Ishikawa (cell line): ENCODE measurements at regions not wholly inside any gene's neighbourhood (a gene's known extent, or its start where the extent isn't known, plus 50 kb on each side); places are given as distances from the start of the nearest gene placed in this dataset.

Experiments
- CEBPB ChIP-seq: IDR thresholded peaks from 2 replicates; pipeline ENCODE4 v1.6.1; 2012
- CREB1 ChIP-seq: IDR thresholded peaks from 2 replicates; pipeline ENCODE4 v1.6.1; 2012; ENCODE audit warnings: low read depth
- EGR1 ChIP-seq: IDR thresholded peaks from 2 replicates; pipeline ENCODE4 v1.6.1; 2012
- EP300 ChIP-seq: IDR thresholded peaks from 2 replicates; pipeline ENCODE4 v1.6.1; 2012; ENCODE audit warnings: borderline replicate concordance
- FOXM1 ChIP-seq: IDR thresholded peaks from 2 replicates; pipeline ENCODE4 v1.6.1; 2012; ENCODE audit warnings: low read depth, borderline replicate concordance
- NFIC ChIP-seq: IDR thresholded peaks from 2 replicates; pipeline ENCODE4 v1.6.1; 2012
- RAD21 ChIP-seq: IDR thresholded peaks from 2 replicates; pipeline ENCODE4 v1.6.1; 2012; ENCODE audit warnings: low read depth
- TAF1 ChIP-seq: IDR thresholded peaks from 2 replicates; pipeline ENCODE4 v1.6.1; 2012; ENCODE audit warnings: low read depth, mild to moderate bottlenecking
- TCF12 ChIP-seq: IDR thresholded peaks from 2 replicates; pipeline ENCODE4 v1.6.1; 2012; ENCODE audit warnings: low read depth
- TEAD4 ChIP-seq: IDR thresholded peaks from 2 replicates; pipeline ENCODE4 v1.6.1; 2012
- USF1 ChIP-seq: IDR thresholded peaks from 2 replicates; pipeline ENCODE4 v1.6.1; 2012
- YY1 ChIP-seq: IDR thresholded peaks from 2 replicates; pipeline ENCODE4 v1.6.1; 2012; ENCODE audit warnings: low read depth
- ZBTB7A ChIP-seq: IDR thresholded peaks from 2 replicates; pipeline ENCODE4 v1.6.1; 2012; ENCODE audit warnings: low read depth
- TF ChIP-seq, protein P1 (sequence below): IDR thresholded peaks from 2 replicates; pipeline ENCODE4 v1.6.1; 2012
- TF ChIP-seq, protein P2 (sequence below): IDR thresholded peaks from 2 replicates; pipeline ENCODE4 v1.6.1; 2012; ENCODE audit warnings: low read depth, mild to moderate bottlenecking

DNA sequence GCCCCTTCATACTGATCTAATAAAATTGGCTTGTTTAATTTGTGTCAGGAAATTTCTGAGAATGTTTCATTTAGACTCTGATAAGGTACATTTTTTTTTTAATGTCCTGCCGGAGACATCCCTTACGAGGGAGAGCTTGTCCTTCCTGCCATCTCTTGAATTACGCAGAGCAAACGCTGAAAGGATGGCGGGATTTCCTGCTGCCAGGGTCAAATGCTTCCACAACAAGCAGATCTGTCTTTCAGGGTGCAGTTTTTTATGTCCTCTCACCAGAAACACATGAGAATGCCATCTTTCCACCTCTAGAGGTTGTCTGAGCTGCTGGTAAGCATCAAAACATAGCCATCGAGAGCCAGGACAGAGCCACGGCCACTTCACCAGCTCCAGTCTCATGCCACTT is 126.8 kb upstream of the ARHGAP5 start:
- TF ChIP-seq USF1 (no peak), RAD21 (no peak), FOXM1 (no peak), CREB1 (no peak), TAF1 (no peak), ZBTB7A (no peak), TCF12 (no peak)

GRCh38 chr14:31950764-31951637 is 126.1 kb upstream of the ARHGAP5 start:
- TF ChIP-seq TEAD4 (no peak), EGR1 (no peak)

DNA sequence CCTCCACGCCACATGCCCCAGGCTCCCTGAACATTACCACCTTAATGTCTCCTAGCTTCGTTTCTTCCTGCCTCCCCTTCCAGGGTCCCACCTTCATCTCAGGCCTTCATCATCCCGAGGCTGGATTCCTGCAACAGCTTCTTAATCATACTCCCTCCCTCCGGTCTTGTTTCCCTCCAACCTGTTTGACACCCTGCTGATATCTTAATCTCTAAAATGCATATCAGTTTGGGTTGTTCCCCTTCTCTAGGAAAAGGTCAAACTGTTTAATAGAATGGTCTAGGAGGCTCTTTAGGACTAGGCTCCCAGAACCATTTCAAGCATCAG is 125.5 kb upstream of the ARHGAP5 start:
- no peak for TF ChIP-seq TCF12
- no peak for TF ChIP-seq RAD21
- TF ChIP-seq USF1 = no peak
- no peak for TF ChIP-seq YY1
- no peak for TF ChIP-seq ZBTB7A
- no peak for TF ChIP-seq TEAD4
- no peak for TF ChIP-seq CREB1

DNA sequence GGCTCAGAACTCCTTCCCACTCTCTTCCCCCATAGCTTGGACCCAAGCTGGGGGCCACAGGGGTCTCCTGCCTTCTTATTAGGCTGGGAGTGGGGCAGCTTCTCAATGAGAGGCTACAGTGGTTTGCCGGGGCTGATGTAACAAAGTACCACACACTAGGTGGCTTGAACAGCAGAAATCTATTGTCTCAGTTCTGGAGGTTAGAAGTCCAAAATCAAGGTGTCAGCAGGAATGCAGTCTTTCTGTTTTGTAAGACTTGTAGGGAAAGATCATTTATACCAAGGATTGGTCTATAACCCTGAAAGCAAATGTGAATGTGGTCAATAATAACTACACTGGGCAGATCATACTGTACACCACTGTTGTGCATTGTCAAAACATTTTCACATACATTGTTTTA is 124.5 kb upstream of the ARHGAP5 start:
- no peak for TF ChIP-seq USF1
- no peak for TF ChIP-seq ZBTB7A
- no peak for TF ChIP-seq EP300
- TF ChIP-seq CREB1 = no peak
- no peak for TF ChIP-seq TEAD4
- TF ChIP-seq TCF12 = no peak
- no peak for TF ChIP-seq NFIC
- no peak for TF ChIP-seq CEBPB
- TF ChIP-seq TAF1 = no peak

DNA sequence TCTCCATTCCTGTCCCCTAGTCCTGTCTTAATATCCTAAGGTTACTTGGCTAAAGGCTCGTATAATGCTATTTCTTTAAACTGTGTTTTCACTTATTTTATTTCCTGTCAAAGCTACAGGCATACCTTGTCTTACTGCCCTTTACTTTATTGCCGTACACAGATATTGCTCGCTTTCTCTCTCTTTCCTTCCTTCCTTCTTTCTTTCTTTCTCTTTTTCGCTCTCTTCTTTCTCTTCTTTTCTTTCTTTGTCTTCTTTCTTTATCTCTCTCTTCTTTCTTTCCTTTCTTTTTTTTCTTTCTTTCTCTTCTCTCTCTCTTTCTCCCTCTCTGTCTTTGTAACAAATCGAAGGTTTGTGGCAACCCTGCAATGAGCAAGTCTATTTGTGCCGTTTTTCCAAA is 123.9 kb upstream of the ARHGAP5 start:
- TF ChIP-seq ZBTB7A (no peak), EP300 (no peak), EGR1 (no peak), RAD21 (no peak), TAF1 (no peak), CEBPB (no peak), USF1 (no peak), YY1 (no peak), NFIC (no peak), FOXM1 (no peak)
- TF ChIP-seq, protein P1, sequence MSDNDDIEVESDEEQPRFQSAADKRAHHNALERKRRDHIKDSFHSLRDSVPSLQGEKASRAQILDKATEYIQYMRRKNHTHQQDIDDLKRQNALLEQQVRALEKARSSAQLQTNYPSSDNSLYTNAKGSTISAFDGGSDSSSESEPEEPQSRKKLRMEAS = no peak
- TF ChIP-seq, protein P2, sequence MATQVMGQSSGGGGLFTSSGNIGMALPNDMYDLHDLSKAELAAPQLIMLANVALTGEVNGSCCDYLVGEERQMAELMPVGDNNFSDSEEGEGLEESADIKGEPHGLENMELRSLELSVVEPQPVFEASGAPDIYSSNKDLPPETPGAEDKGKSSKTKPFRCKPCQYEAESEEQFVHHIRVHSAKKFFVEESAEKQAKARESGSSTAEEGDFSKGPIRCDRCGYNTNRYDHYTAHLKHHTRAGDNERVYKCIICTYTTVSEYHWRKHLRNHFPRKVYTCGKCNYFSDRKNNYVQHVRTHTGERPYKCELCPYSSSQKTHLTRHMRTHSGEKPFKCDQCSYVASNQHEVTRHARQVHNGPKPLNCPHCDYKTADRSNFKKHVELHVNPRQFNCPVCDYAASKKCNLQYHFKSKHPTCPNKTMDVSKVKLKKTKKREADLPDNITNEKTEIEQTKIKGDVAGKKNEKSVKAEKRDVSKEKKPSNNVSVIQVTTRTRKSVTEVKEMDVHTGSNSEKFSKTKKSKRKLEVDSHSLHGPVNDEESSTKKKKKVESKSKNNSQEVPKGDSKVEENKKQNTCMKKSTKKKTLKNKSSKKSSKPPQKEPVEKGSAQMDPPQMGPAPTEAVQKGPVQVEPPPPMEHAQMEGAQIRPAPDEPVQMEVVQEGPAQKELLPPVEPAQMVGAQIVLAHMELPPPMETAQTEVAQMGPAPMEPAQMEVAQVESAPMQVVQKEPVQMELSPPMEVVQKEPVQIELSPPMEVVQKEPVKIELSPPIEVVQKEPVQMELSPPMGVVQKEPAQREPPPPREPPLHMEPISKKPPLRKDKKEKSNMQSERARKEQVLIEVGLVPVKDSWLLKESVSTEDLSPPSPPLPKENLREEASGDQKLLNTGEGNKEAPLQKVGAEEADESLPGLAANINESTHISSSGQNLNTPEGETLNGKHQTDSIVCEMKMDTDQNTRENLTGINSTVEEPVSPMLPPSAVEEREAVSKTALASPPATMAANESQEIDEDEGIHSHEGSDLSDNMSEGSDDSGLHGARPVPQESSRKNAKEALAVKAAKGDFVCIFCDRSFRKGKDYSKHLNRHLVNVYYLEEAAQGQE = no peak

GRCh38 chr14:31954991-31955390 is 122.1 kb upstream of the ARHGAP5 start:
- TF ChIP-seq YY1 (no peak), TCF12 (no peak), EGR1 (no peak), CEBPB (no peak), FOXM1 (no peak), USF1 (no peak), TEAD4 (no peak), NFIC (no peak), TAF1 (no peak), CREB1 (no peak), ZBTB7A (no peak)
- TF ChIP-seq, protein P2 = no peak
- TF ChIP-seq, protein P1 = no peak
